ENCODE measurements at regions not wholly inside any gene's neighbourhood (a gene's known extent, or its start where the extent isn't known, plus 50 kb on each side); places are given as distances from the start of the nearest gene placed in this dataset.
"Not testable (repeated sequence)": the region's sequence is repeated elsewhere in the genome, so short reads cannot be mapped to it uniquely, and the experiment has no call there.

DNA sequence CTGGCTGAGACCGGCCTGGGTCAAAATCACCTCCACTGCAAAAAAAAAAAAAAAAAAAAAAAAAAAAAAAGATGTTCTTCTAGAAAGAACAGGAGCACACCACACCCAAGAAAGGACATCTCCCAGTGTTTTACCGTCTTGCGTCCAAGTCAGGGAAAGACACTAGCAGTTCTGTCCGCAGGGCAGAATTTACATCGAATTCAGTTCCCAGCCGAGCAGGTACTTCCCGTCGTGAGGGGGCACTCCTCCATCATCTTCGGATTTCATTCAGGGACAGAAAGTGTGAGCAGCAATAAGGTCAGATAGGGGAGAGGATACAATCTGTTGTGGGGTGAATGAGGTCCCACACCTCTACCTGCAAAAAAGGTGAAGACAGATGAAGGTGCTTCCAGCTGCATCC is 574.7 kb downstream of the KCNJ18 start:
- Mint-ChIP-seq H3K36me3 (ENCODE audit: low read depth) (no peaks in the 10 kb centered on the region), H3K4me1 (no peaks in the 10 kb centered on the region), H3K9me3 (ENCODE audit: low read depth) (peaks cover 13% of the 10 kb centered on the region), H3K27ac (no peak overlapping the region), H3K4me3 (no peak overlapping the region), H3K27me3 (no peaks in the 10 kb centered on the region)
- ATAC-seq (no peak), DNase-seq (no peak)
- ChIA-PET POLR2A (no interaction called here), CTCF (no interaction called here)
- intact Hi-C loops (cut with DNase I, micrococcal nuclease) = loop anchor here in 1 of 2 experiments (10.0 kb wide), 2 partner anchors 162 to 258 kb away; no protein-coding TSS in a partner anchor

DNA sequence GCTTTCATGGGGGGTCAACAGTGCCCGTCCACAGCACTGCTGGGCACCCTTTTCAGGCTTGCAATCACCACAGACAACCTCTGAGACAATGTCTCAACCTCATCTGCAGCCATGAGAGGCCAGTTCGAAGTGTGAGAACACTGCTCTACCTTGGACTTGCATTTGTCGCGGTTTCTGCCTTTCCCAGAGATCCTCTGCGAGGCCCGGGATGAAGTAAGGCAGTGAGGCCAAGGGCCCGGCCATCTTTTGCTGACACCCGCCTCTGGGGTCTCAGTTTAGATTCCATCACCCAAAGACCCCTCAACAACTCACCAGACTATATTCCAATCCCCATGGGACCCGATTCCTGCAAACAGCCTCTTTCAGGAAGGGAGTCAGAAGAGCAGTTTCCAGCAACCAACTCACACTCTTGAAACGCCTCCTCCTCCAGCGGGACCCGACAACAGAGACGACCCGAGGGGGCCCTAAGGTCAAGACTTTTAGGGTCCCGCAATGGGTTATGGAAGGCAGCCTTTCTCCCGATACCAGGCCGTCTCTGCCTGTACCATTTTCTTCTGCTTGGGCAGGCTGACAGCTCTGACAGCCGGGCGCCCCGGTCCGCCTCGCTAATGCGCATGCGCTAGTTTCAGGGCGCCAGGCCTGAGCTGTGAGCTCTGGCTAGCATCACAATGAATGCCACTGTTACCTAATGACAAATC is 576.0 kb downstream of the KCNJ18 start:
- no peaks in the 10 kb centered on the region for H3K27me3 Mint-ChIP-seq
- peaks cover 16% of the 10 kb centered on the region for H3K9me3 Mint-ChIP-seq (ENCODE audit: low read depth)
- ChIA-PET CTCF (no interaction called here), POLR2A (no interaction called here)
- H3K4me3 Mint-ChIP-seq = no peak overlapping the region
- ATAC-seq = no peak
- intact Hi-C loops (cut with DNase I, micrococcal nuclease) = loop anchor here in 1 of 2 experiments (10.0 kb wide), 2 partner anchors 164 to 256 kb away; no protein-coding TSS in a partner anchor
- no peak overlapping the region for H3K27ac Mint-ChIP-seq
- DNase-seq = no peak
- H3K36me3 Mint-ChIP-seq (ENCODE audit: low read depth) = no peaks in the 10 kb centered on the region
- H3K4me1 Mint-ChIP-seq = no peaks in the 10 kb centered on the region

DNA sequence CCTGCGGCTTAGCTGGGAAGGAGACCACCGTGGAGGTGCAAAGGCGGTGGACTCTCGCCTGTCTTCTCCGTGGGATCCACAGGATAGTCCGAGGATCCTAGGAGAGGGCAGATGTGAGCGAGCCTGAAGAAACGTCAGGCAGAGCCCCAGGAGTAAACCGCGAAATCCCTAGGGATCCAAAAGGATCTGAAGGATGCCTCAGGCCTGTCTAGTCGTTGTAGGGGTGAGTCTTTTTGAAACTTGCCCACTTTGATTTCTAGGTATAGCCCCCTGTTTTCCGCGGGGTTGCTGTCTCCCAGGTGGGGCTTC is 576.5 kb downstream of the KCNJ18 start:
- peaks cover 16% of the 10 kb centered on the region for H3K9me3 Mint-ChIP-seq (ENCODE audit: low read depth)
- no peaks in the 10 kb centered on the region for H3K27me3 Mint-ChIP-seq
- intact Hi-C loops (cut with DNase I, micrococcal nuclease) = loop anchor here in 1 of 2 experiments (10.0 kb wide), 2 partner anchors 164 to 256 kb away; no protein-coding TSS in a partner anchor
- no peak overlapping the region for H3K27ac Mint-ChIP-seq
- H3K4me3 Mint-ChIP-seq = no peak overlapping the region
- ChIA-PET CTCF (no interaction called here), POLR2A (no interaction called here)
- H3K36me3 Mint-ChIP-seq (ENCODE audit: low read depth) = no peaks in the 10 kb centered on the region
- DNase-seq = no peak
- no peaks in the 10 kb centered on the region for H3K4me1 Mint-ChIP-seq
- ATAC-seq = no peak

DNA sequence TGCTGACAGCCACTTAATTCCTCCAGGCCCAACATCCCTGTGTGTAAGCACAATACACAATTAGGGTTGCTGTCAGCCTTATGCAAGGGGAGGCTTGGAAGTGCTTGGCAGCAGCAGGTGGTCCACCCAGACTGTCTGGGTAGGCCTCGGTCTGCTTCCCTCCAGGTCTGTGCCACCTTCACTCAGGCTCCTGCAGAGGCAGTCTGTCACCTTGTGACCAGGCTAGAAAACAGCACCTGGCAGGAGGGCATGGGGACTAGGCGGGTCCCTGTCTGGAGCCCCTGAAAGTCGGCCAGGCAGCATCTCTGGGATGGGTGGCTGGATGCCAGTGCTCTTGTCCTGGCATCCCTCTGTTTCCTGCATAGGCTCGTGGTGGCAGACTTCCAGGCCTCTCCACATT is 578.1 kb downstream of the KCNJ18 start:
- POLR2A ChIA-PET = no interaction called here
- H3K27ac Mint-ChIP-seq = no peak overlapping the region
- H3K36me3 Mint-ChIP-seq (ENCODE audit: low read depth) = no peaks in the 10 kb centered on the region
- intact Hi-C loops (cut with DNase I, micrococcal nuclease) = no loop called here
- CTCF ChIA-PET = no interaction called here
- ATAC-seq (no peak), DNase-seq (no peak)
- H3K9me3 Mint-ChIP-seq (ENCODE audit: low read depth) = peaks cover 15% of the 10 kb centered on the region
- no peak overlapping the region for H3K4me3 Mint-ChIP-seq
- H3K4me1 Mint-ChIP-seq = no peaks in the 10 kb centered on the region
- no peaks in the 10 kb centered on the region for H3K27me3 Mint-ChIP-seq

DNA sequence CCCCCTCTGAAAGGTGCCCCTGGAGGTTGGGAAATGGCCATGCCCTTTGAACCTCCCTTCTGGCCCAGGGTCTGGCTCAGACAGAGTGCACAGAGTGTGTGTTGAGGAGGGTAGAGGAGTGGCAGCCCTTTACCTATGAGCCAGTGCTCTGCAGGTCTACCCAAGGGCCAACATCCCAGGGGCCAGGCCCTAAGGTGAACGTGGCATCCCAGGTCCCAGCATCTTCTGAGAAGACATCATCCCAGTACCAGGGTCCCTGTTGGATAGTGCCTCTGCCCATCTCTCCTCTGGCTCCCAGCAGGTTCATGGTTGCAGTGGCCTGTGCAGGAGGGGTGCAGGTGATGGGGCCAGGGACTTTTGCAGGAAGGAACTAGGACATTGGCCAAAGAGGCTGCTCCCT is 578.5 kb downstream of the KCNJ18 start:
- H3K27ac Mint-ChIP-seq; CTCF ChIA-PET; intact Hi-C loops (cut with DNase I, micrococcal nuclease); ATAC-seq; H3K4me3 Mint-ChIP-seq; DNase-seq; H3K27me3 Mint-ChIP-seq; H3K4me1 Mint-ChIP-seq; H3K36me3 Mint-ChIP-seq (ENCODE audit: low read depth); POLR2A ChIA-PET: not testable (repeated sequence)
- H3K9me3 Mint-ChIP-seq (ENCODE audit: low read depth) = peaks cover 19% of the 10 kb centered on the region

DNA sequence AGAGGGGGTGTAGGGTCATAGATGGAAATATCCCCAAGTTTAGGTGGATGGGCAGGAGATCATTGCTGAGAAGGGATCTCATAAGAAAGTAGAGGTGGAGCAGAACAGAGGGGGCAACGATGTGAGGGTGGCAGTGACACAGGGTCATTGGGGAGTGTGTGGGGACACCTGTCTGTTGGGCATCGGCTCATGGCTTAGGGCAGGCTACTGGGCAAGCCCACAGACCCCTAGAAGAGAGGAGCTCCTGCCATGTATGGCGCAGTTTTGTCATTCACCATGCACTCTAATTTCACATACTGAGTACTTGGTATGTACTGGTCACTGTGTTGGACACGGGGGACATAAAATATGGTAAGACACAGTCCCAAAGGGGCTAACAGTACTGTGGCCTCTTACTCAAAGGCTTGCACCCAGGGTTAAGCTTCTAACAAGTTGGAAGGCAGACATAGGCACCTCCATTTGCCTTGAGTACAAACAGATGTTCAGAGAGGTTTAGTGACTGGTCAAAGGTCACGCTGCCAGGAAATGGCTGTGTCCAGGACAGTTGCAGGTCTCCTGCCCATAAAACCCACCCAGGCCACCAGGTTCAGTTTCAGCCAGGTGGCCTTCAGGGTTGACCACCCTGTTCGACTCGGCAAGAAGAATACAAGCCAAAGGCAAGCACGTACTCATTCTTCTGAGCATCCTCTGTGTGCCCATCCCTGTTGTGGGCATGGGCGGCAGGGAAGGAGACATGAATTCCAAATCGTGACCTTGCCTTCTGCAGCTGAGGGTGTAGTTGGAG is 580.2 kb downstream of the KCNJ18 start:
- ChIA-PET CTCF (no interaction called here), POLR2A (no interaction called here)
- no peak overlapping the region for H3K27ac Mint-ChIP-seq
- no peaks in the 10 kb centered on the region for H3K4me1 Mint-ChIP-seq
- no peak overlapping the region for H3K4me3 Mint-ChIP-seq
- intact Hi-C loops (cut with DNase I, micrococcal nuclease) = no loop called here
- DNase-seq (no peak), ATAC-seq (no peak)
- peaks cover 24% of the 10 kb centered on the region for H3K9me3 Mint-ChIP-seq (ENCODE audit: low read depth)
- H3K27me3 Mint-ChIP-seq = no peaks in the 10 kb centered on the region
- H3K36me3 Mint-ChIP-seq (ENCODE audit: low read depth) = no peaks in the 10 kb centered on the region

DNA sequence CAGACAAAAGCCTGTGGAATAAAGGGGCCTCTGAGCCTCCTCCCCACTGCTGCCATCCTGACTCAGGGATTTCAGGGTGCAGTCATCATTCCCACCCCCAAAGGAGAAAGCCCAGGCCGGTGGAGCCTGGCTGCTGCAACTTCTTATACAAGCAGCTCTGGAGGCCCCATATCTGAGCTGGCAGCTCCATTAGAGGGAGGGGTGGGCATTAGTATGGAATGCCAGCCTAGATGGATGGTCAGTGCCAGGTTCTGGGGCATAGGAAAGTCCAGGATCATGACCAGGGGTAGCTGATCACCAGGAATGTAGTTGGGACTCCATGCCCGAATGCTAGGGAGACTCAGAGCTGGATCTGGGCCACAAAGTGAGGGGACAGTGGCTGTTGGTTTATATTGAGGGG is 581.0 kb downstream of the KCNJ18 start:
- no peaks in the 10 kb centered on the region for H3K27me3 Mint-ChIP-seq
- no peaks in the 10 kb centered on the region for H3K4me1 Mint-ChIP-seq
- intact Hi-C loops (cut with DNase I, micrococcal nuclease) = no loop called here
- peaks cover 21% of the 10 kb centered on the region for H3K9me3 Mint-ChIP-seq (ENCODE audit: low read depth)
- H3K36me3 Mint-ChIP-seq (ENCODE audit: low read depth) = no peaks in the 10 kb centered on the region
- no peak overlapping the region for H3K27ac Mint-ChIP-seq
- H3K4me3 Mint-ChIP-seq = no peak overlapping the region
- no peak for ATAC-seq
- ChIA-PET POLR2A (no interaction called here), CTCF (no interaction called here)
- DNase-seq = no peak

DNA sequence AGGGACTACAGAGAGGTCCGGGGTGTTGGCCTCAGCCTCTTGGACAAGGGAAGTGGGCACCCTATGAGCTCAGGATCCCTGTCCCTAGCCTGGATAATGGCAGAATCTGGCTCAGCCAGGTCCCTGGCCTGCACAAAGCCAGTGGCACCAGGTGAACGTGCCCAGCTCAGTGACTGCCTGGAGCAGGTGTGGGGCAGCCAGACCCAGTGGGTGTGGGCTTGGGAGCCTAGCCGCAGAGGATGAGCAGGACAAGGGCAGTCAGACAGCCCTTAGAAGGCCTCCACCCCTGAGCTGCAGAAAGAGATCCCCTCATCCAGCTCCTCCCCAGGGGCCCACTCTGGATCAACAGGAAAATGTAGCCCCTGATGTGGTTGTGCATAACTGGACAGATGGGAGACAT is 585.3 kb downstream of the KCNJ18 start:
- ATAC-seq = no peak
- DNase-seq = no peak
- Mint-ChIP-seq H3K27me3 (no peaks in the 10 kb centered on the region), H3K27ac (no peak overlapping the region), H3K9me3 (ENCODE audit: low read depth) (peaks cover 16% of the 10 kb centered on the region), H3K4me3 (no peak overlapping the region), H3K36me3 (ENCODE audit: low read depth) (no peaks in the 10 kb centered on the region), H3K4me1 (no peaks in the 10 kb centered on the region)
- ChIA-PET CTCF (no interaction called here), POLR2A (no interaction called here)
- intact Hi-C loops (cut with DNase I, micrococcal nuclease) = no loop called here

DNA sequence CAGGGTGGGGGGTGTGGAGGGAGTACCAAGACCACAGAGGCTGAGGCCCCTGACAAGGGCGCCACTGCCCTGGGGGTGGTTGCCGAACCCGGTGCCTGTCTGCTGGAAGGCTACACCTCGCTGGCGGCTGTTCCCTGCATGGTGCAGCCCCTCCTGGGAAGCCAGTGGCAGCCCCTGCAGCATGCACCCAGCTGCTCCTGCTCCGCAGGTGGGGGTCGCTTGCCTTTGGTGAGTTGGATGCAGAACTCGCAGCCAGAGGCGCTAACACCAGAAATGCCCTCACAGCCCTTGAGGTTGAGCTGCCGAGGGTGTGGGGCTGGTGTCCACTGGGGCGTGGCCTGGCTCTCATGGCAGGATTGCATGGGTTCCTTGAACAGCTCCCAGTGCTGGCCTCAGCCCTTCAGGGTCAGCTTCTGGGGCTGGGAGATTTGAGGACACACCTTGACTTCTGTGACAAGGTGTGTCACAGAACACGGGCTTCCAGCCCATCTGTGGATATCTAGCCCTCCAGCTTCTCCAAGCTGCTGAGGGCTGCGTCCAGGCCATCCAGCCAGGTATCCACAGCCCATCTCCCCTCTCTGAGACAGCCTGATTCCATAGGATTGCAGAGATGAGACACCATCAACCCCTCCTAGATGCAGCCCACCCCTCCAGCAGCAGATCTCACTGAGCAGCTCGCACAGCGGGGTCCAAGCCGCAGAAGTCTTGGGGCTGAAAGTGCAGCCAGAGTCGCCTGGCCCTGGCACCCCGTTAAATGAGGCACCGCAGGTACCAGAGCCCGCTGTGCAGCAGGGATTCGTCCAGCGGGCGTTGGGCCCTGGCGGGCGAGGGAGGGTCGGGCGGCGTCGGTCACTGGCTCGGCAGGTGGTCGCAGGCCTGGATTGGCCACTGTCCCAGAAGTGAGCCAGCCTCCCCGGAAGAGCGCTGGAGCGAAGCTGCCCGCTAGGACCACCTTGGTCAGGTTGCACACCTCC is 586.3 kb downstream of the KCNJ18 start:
- no peaks in the 10 kb centered on the region for H3K27me3 Mint-ChIP-seq
- ChIA-PET CTCF (no interaction called here), POLR2A (no interaction called here)
- no peak overlapping the region for H3K4me3 Mint-ChIP-seq
- no peak overlapping the region for H3K27ac Mint-ChIP-seq
- no peak for DNase-seq
- H3K9me3 Mint-ChIP-seq (ENCODE audit: low read depth) = peaks cover 22% of the 10 kb centered on the region
- no peaks in the 10 kb centered on the region for H3K36me3 Mint-ChIP-seq (ENCODE audit: low read depth)
- H3K4me1 Mint-ChIP-seq = no peaks in the 10 kb centered on the region
- intact Hi-C loops (cut with DNase I, micrococcal nuclease) = no loop called here
- ATAC-seq = no peak

DNA sequence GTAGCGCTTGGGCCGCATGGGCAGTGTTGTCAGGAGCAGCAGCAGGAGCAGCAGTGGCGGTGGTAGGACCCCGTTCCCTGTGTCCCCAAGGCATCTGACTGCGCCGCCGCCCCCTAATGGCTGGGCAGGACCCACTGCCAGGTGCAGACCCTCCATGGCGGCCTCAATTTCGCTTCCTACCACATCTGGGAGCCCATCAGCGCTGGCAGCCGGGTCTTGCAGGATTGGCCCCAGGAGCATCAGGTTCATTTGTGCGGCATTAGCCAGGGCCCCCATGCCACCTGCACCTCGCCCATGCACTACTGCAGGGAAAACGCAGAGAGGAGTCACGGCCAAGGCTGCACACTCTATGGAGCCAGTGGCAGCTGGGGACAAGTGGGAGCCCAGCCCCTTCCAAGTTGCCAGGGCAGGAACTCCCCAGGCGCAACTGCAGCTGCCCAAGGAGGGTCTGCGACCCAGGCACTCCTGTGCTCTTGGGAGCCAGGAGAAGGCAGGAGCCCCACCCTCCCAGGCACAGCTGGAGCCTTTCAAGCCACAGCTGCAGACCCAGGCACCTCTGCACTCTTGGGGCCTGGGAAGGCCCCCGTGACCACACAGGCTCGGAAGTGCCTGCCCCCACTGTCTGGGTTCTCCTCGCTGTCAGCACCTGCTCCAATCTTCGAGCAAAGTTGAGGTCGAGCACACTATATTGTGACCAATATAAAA is 594.2 kb downstream of the KCNJ18 start:
- no peak for ATAC-seq

DNA sequence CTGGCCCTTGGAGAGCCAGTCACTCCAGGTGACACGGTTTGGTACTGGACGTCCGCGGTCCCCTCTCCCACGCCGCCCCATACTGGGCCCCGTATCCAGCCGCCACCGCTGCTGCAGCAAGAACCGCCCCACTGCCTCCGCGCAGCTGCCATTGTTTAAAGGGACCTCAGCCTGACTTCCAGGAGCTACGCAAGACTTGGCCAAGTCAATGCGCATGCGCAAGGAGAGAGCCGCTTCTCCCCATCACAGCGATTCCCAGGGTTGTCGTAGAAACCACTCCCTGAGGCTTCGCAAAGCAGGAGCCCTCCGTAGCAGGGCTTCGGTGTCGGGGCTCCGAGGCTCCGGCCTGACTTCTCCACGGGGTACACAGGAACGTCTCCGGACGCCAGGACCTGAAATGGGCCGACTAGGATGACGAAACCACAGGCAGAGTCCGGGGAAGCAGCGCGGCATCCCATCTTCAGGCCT is 606.2 kb downstream of the KCNJ18 start:
- H3K36me3 Mint-ChIP-seq (ENCODE audit: low read depth); H3K4me3 Mint-ChIP-seq; POLR2A ChIA-PET; H3K27me3 Mint-ChIP-seq; CTCF ChIA-PET; H3K4me1 Mint-ChIP-seq; H3K27ac Mint-ChIP-seq; DNase-seq: not testable (repeated sequence)
- H3K9me3 Mint-ChIP-seq (ENCODE audit: low read depth) = peaks cover 14% of the 10 kb centered on the region
- peak; percentile 65 for ATAC-seq
- intact Hi-C loops (cut with DNase I, micrococcal nuclease) = loop anchor here in 1 of 2 experiments (5.0 to 10.0 kb wide), 2 partner anchors 36 to 54 kb away; no protein-coding TSS in a partner anchor

More for the DNA sequence above, 594.2 kb downstream of the KCNJ18 start:
- POLR2A ChIA-PET = no interaction called here
- Mint-ChIP-seq H3K4me1 (no peaks in the 10 kb centered on the region), H3K9me3 (ENCODE audit: low read depth) (peaks cover 6% of the 10 kb centered on the region), H3K36me3 (ENCODE audit: low read depth) (no peaks in the 10 kb centered on the region), H3K27ac (no peak overlapping the region), H3K27me3 (no peaks in the 10 kb centered on the region), H3K4me3 (no peak overlapping the region)
- CTCF ChIA-PET = interaction anchor here (0.6 kb wide), 1 partner anchor 22 kb away, joined by 3 read pairs; no protein-coding TSS in a partner anchor
- intact Hi-C loops (cut with DNase I, micrococcal nuclease) = no loop called here
- DNase-seq = no peak

Data from activated CD4-positive, alpha-beta T cell treated with anti-CD3 and anti-CD28 coated beads for 36 hours (primary cell).